Fibroblast of upper back skin (primary cell): ENCODE measurements at regions not wholly inside any gene's neighbourhood (a gene's known extent, or its start where the extent isn't known, plus 50 kb on each side); places are given as distances from the start of the nearest gene placed in this dataset.

Source experiments
- DNase-seq: peaks from one replicate; pipeline ENCODE4 v3.0.0-alpha.2; 2013

DNA sequence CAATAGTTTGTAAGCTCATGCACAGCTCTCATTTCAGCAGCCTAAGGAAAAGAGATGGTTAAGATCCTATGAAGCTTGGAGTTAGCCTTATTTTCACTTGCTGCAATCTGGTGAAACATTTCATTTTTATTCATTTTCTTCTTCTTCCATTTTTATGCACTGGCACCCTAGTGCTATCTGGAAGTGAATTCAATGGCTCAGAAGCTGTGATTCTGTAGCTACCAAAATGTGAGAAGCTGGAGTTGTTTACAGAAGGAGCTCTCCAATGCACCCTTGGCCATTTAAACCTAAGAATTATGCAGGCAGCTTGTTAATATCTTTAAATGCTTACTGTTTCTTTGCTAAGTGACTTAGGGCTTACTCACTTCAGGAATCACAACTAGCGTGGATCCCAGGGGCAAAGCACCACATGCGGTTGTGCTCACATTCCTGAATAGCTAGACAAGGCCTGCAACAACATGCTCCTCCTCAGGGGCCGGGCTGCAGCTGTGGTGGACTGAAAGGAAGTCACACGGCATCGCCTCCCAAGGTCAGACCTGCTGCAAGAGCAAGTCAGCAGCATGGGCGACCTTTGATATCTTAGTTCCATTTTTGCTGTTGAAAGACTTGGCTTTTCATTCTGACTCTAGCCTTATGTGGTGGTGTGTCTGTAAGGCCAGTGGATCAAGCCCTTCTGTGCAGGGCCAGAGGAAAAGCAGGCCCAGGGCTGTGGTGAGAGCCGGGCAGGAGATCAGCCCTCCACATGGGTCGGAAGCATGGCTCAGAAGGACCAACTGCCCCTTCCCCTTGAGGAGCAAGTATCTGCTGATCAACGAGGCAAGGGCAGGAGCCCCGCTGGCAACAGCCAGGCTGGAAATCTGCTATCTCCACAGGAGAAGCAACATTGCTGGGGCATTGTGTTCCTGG, 91.9 kb upstream of the MBL2 start:
- DNase-seq: peak; percentile 97

DNA sequence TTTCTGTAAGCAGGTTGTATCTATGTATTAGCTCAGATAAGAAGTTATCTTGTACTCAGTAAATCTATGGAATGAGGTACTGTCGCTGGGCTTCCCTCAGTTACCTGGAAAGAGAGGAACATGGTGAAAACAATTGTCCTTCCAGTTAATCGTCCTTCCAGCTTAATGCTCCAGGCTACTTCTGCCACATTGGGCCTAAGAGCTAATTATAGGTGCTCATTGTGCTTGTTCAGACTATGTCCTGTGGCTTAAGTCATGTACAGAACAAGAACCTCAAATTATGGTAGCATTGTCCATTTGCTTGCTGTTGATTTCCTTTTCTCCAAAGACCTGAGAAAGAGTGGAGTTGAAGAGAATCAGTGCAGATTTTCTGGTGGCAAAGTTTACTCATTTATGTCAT, 86.1 kb upstream of the MBL2 start:
- no peak for DNase-seq

DNA sequence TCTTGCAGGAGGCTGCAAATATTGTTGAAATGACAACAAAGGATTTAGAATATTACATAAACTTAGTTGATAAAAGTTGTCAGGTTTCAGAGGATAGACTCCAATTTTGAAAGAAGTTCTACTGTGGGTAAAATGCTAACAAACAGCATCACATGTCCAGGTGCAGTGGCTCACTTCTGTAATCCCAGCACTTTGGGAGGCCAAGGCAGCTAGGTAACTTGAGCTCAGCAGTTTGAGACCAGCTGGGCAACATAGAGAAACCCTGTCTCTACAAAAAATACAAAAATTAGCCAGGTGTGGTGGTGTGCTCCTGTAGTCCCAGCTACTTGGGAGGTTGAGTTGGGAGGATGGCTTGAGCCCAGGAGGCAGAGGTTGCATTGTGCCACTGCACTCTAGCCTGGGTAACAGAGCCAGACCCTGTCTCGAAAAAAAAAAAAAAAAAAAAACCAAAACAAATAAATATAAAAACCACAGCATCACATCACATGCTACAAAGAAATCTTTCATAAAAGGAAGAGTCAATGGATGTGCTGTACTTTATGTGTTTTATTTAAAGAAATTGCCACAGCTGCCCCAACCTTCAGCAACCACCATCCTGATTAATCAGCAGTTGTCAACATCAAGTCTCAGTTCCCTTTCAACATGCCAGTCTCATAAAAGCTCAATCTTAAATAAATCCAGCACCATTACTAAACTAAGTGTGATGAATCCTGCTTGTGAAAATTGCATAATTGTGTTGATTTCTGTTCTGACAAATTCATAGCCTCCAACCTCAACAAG, 83.2 kb upstream of the MBL2 start:
- no peak for DNase-seq

DNA sequence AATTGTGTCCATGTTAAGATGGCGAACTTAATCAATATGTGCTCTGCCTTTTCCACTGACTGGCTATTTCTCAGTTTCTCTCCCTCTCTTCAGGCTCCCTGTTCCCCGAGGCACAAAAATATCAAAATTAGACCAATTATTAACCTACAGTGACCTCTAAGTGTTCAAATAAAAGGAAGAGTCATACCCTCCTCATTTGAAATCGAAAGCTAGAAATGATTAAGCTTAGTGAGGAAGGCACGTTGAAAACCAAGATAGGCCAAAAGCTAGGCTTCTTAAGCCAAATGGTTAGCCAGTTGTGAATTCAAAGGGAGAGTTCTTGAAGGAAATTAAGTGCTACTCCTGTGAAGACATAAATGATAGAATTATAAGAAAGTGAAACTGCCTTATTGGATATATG, 81.1 kb upstream of the MBL2 start:
- DNase-seq: no peak

DNA sequence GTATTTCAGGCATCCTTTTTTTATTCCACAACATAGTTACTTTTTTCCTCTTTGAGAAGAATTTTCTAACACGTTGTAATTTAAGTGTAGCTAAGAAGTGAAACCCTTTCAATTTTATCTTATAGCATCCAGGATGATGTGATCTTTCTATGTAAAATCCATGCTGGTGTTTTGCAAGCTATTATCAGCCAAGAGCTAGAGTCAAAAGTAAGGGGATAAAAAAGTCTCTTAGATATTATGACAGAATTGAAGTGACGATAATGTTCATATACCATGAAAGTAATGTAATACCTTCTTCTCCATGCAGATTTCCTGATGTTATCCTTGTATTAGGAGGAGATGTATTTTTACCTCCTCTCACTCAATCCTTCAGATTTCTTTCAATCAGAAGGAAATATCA, 64.2 kb upstream of the MBL2 start:
- no peak for DNase-seq
